Fibroblast of lung (primary cell): ENCODE measurements at regions not wholly inside any gene's neighbourhood (a gene's known extent, or its start where the extent isn't known, plus 50 kb on each side); places are given as distances from the start of the nearest gene placed in this dataset.
A peak's percentile ranks its signal among the peaks of the same experiment; 100 is the strongest.

Experiments
- DNase-seq, 2 donors: peaks; one replicate each; pipeline versions ENCODE4 v3.0.0 to v3.0.0-alpha.2; 2010; ENCODE audit warnings: low read depth in 2 of 2
- H2AFZ ChIP-seq: 2 replicates; pipeline ENCODE4 v1.5.1; 2012; ENCODE audit warnings: low read length, control low read depth, inconsistent platforms
- H3K27ac ChIP-seq: 2 replicates; pipeline ENCODE4 v1.5.1; 2011; ENCODE audit warnings: low read length, control low read depth; ENCODE audit not compliant: insufficient read depth
- H3K27me3 ChIP-seq: 2 replicates; pipeline ENCODE4 v1.5.1; 2011; ENCODE audit warnings: mild to moderate bottlenecking, low read length; ENCODE audit not compliant: control insufficient read depth, insufficient read depth
- H3K36me3 ChIP-seq: 2 replicates; pipeline ENCODE4 v1.5.1; 2011; ENCODE audit warnings: low read length; ENCODE audit not compliant: control insufficient read depth, insufficient read depth
- H3K4me1 ChIP-seq: 2 replicates; pipeline ENCODE4 v1.5.1; 2011; ENCODE audit warnings: low read length; ENCODE audit not compliant: control insufficient read depth, insufficient read depth; ENCODE audit errors: extremely low read depth
- H3K4me2 ChIP-seq: 2 replicates; pipeline ENCODE4 v1.5.1; 2011; ENCODE audit warnings: low read length, control low read depth; ENCODE audit not compliant: insufficient read depth; ENCODE audit errors: extremely low read depth
- H3K4me3 ChIP-seq, 4 experiments: fragments of 200-600 bp in 1 of 4; sonication (generic) in 1 of 4; replicated peaks in 1 of 4; 2 replicates each; pipeline ENCODE4 v1.5.1; 2011 to 2016; ENCODE audit warnings: low read length in 4 of 4, low read depth in 3 of 4, mild to moderate bottlenecking in 3 of 4, control low read depth in 2 of 4, inconsistent platforms in 1 of 4, mixed read lengths in 1 of 4; ENCODE audit not compliant: insufficient read depth in 1 of 4; ENCODE audit errors: control extremely low read depth in 1 of 4
- H3K79me2 ChIP-seq: 2 replicates; pipeline ENCODE4 v1.5.1; 2012; ENCODE audit warnings: mild to moderate bottlenecking, low read length, inconsistent platforms; ENCODE audit not compliant: control insufficient read depth, insufficient read depth
- H3K9ac ChIP-seq: 2 replicates; pipeline ENCODE4 v1.5.1; 2011; ENCODE audit warnings: mild to moderate bottlenecking, low read length, control low read depth; ENCODE audit not compliant: insufficient read depth
- H3K9me3 ChIP-seq: 2 replicates; pipeline ENCODE4 v1.5.1; 2012; ENCODE audit warnings: low read depth, low read length; ENCODE audit not compliant: control insufficient read depth, insufficient read depth
- H4K20me1 ChIP-seq: 2 replicates; pipeline ENCODE4 v1.5.1; 2011; ENCODE audit warnings: low read length; ENCODE audit not compliant: control insufficient read depth, insufficient read depth; ENCODE audit errors: extremely low read depth
- EZH2 ChIP-seq: IDR thresholded peaks from 2 replicates; pipeline ENCODE4 v1.5.1; 2012; ENCODE audit warnings: low read length, control low read depth, mild to moderate bottlenecking; ENCODE audit errors: missing control alignments
- TF ChIP-seq, protein P1 (sequence below), 2 donors: IDR thresholded peaks in 1 of 2; conservative IDR thresholded peaks in 1 of 2; 1 replicate in 1 of 2; 2 replicates in 1 of 2; pipeline ENCODE4 v1.5.1; 2011 to 2012; ENCODE audit warnings: low read length in 2 of 2, control low read depth in 1 of 2, inconsistent platforms in 1 of 2, low read depth in 1 of 2, mild to moderate bottlenecking in 1 of 2

DNA sequence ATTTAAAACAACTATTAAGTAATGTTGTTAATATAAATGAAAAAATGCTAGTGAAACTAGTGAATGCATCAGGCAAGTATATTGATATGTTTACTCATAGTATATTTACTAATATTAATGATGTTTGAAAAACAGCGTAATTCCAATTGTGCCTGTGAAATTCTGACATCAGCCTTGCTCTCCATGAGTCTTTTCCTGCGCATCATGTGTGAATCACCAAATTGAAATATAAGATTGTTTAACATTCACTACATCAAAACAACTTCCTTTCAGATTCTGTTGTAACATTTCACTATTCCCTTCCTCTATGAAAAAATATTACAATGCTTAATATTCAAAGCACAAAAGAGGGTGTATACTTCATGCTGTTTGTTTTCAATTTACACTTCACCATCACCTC, 1995.9 kb upstream of the SEL1L start:
- Histone ChIP-seq H3K4me3 (no peak overlapping the region), H3K4me1 (no peaks in the 10 kb centered on the region), H3K27ac (no peak overlapping the region), H4K20me1 (no peaks in the 10 kb centered on the region), H3K36me3 (no peaks in the 10 kb centered on the region), H3K4me2 (no peak overlapping the region), H3K9me3 (no peaks in the 10 kb centered on the region), H3K9ac (no peak overlapping the region), H3K79me2 (no peaks in the 10 kb centered on the region), H3K27me3 (no peaks in the 10 kb centered on the region), H2AFZ (no peak overlapping the region)
- peak in 1 of 2 donors; percentile 44 for DNase-seq
- TF ChIP-seq, protein P1, sequence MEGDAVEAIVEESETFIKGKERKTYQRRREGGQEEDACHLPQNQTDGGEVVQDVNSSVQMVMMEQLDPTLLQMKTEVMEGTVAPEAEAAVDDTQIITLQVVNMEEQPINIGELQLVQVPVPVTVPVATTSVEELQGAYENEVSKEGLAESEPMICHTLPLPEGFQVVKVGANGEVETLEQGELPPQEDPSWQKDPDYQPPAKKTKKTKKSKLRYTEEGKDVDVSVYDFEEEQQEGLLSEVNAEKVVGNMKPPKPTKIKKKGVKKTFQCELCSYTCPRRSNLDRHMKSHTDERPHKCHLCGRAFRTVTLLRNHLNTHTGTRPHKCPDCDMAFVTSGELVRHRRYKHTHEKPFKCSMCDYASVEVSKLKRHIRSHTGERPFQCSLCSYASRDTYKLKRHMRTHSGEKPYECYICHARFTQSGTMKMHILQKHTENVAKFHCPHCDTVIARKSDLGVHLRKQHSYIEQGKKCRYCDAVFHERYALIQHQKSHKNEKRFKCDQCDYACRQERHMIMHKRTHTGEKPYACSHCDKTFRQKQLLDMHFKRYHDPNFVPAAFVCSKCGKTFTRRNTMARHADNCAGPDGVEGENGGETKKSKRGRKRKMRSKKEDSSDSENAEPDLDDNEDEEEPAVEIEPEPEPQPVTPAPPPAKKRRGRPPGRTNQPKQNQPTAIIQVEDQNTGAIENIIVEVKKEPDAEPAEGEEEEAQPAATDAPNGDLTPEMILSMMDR (conservative IDR thresholded peaks at IDR 0.05 in 1 of 2, IDR thresholded peaks at IDR 0.05 in 1 of 2; ENCODE audit: low read depth in 1 of 2, low read length in 2 of 2), result no peak
- TF ChIP-seq EZH2, result no peak

DNA sequence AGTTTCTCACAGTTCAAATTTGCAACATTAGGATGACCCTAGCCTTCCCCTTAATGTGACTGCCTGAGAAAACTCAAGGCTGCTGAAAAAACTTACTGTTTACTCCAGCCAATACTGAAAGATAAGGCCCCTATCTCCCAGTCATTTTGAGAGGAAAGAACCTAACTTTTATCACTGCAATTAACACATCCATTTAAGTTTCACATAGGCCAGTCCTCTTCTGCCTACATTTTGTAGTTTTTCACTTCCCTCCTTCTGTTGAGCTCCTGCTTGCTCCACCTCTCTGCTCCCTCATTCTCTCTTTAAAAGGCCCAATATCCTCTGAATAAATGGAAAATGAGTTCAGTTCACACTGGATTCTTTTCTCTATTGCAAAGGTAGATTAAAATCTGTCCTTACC, 1996.2 kb upstream of the FLRT2 start:
- H3K27ac ChIP-seq, result no peak overlapping the region
- no peaks in the 10 kb centered on the region for H3K27me3 ChIP-seq
- H3K79me2 ChIP-seq, result no peaks in the 10 kb centered on the region
- no peak overlapping the region for H3K9ac ChIP-seq
- H2AFZ ChIP-seq, result no peak overlapping the region
- no peaks in the 10 kb centered on the region for H3K9me3 ChIP-seq
- no peaks in the 10 kb centered on the region for H4K20me1 ChIP-seq
- H3K4me3 ChIP-seq, result no peak overlapping the region
- no peaks in the 10 kb centered on the region for H3K36me3 ChIP-seq
- H3K4me1 ChIP-seq, result no peaks in the 10 kb centered on the region
- TF ChIP-seq, protein P1 (conservative IDR thresholded peaks at IDR 0.05 in 1 of 2, IDR thresholded peaks at IDR 0.05 in 1 of 2; ENCODE audit: low read depth in 1 of 2, low read length in 2 of 2), result no peak
- TF ChIP-seq EZH2, result no peak
- DNase-seq, result no peak
- H3K4me2 ChIP-seq, result no peak overlapping the region

DNA sequence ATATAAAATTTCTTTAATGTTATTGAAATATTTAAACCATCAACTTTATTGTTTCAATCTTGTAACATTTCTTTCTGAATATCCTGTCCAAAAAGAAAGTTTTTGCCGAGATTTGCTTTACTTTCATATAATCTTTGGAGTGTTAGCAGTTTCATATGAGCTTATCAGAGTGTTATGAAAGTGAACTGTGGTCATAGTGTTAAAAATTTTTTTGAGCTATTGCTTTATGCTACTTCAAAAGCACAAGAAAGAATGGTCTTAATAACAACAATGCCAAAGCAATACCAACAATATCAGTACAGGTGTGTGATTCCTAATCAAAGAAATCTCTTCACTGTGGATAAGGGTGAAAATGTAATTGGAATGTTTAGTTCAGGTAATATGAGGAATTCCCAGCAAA, 1994.9 kb upstream of the FLRT2 start:
- no peaks in the 10 kb centered on the region for H3K36me3 ChIP-seq
- no peak overlapping the region for H3K27ac ChIP-seq
- H3K27me3 ChIP-seq, result no peaks in the 10 kb centered on the region
- no peak for TF ChIP-seq EZH2
- TF ChIP-seq, protein P1 (conservative IDR thresholded peaks at IDR 0.05 in 1 of 2, IDR thresholded peaks at IDR 0.05 in 1 of 2; ENCODE audit: low read depth in 1 of 2, low read length in 2 of 2), result no peak
- H4K20me1 ChIP-seq, result no peaks in the 10 kb centered on the region
- no peaks in the 10 kb centered on the region for H3K4me1 ChIP-seq
- H3K4me2 ChIP-seq, result no peak overlapping the region
- H3K79me2 ChIP-seq, result no peaks in the 10 kb centered on the region
- H3K4me3 ChIP-seq, result no peak overlapping the region
- H3K9ac ChIP-seq, result no peak overlapping the region
- H3K9me3 ChIP-seq, result no peaks in the 10 kb centered on the region
- H2AFZ ChIP-seq, result no peak overlapping the region
- no peak for DNase-seq
